HEK293T (cell line): ENCODE measurements at regions not wholly inside any gene's neighbourhood (a gene's known extent, or its start where the extent isn't known, plus 50 kb on each side); places are given as distances from the start of the nearest gene placed in this dataset.

Experiments
- BHLHE40 ChIP-seq: fragments of 450-650 bp; IDR thresholded peaks from 2 replicates; pipeline ENCODE4 v1.6.1; 2016; ENCODE audit warnings: mild to moderate bottlenecking, moderate library complexity, borderline replicate concordance
- FOXA1 ChIP-seq: fragments of 450-650 bp; IDR thresholded peaks from 2 replicates; pipeline ENCODE4 v1.6.1; 2016; ENCODE audit warnings: mild to moderate bottlenecking
- HDGF ChIP-seq: fragments of 450-650 bp; IDR thresholded peaks from 2 replicates; pipeline ENCODE4 v1.6.1; 2017; ENCODE audit warnings: antibody characterized with exemption, borderline replicate concordance
- SP1 ChIP-seq: fragments of 450-650 bp; IDR thresholded peaks from 2 replicates; pipeline ENCODE4 v1.6.1; 2017
- TF ChIP-seq, protein P1 (sequence below): fragments of 450-650 bp; IDR thresholded peaks from 2 replicates; pipeline ENCODE4 v1.6.1; 2016

DNA sequence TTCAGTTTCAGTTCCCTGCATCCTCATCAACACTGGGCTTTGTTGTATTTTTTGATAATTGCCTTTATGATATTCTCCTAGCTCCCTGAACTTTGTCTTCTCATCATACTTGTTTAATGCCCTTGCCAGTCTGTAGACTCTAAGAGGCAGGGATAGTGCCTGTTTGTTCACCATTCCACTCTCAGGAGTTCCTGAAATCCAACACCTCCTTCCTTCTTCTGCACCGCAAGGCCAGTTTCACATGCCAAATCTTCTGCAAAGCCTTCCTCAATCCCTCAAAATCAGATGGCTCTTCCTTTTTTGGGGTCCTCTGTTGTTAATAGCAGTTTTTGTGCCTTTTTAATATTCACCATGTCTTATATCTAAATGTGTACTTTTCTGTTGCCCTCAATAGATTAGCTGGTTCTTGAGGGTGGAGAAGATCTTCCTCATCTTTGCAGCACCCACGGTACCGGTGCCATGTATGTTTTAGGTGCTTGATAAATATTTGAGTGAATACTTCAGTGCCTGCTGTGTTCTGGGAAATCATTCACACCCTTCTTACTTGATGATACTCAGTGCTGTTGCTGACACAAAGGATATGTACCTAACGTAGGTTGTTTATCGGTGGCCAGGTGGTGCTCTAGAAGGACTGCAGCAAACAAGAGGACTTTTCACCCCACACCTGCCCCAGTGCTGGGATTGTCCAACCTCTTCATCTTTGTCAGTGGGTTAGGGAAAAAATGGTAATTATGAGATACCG is 85.3 kb upstream of the LIMCH1 start:
- TF ChIP-seq FOXA1 (no peak), SP1 (no peak), HDGF (no peak), BHLHE40 (no peak)
- TF ChIP-seq, protein P1, sequence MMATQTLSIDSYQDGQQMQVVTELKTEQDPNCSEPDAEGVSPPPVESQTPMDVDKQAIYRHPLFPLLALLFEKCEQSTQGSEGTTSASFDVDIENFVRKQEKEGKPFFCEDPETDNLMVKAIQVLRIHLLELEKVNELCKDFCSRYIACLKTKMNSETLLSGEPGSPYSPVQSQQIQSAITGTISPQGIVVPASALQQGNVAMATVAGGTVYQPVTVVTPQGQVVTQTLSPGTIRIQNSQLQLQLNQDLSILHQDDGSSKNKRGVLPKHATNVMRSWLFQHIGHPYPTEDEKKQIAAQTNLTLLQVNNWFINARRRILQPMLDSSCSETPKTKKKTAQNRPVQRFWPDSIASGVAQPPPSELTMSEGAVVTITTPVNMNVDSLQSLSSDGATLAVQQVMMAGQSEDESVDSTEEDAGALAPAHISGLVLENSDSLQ, result no peak
